ENCODE measurements at regions not wholly inside any gene's neighbourhood (a gene's known extent, or its start where the extent isn't known, plus 50 kb on each side); places are given as distances from the start of the nearest gene placed in this dataset.

- TF ChIP-seq KIAA2018 (CRISPR knock-in tag; IDR thresholded peaks at IDR 0.05; ENCODE audit: borderline replicate concordance) (no peak), NR2F1 (CRISPR knock-in tag; IDR thresholded peaks at IDR 0.05) (no peak), KAT7 (CRISPR knock-in tag; IDR thresholded peaks at IDR 0.05; ENCODE audit: borderline replicate concordance) (no peak), RELA (CRISPR knock-in tag; IDR thresholded peaks at IDR 0.05) (no peak), PAF1 (CRISPR knock-in tag; IDR thresholded peaks at IDR 0.05) (no peak), ELF1 (CRISPR knock-in tag; IDR thresholded peaks at IDR 0.05) (no peak), ZBTB25 (CRISPR knock-in tag; IDR thresholded peaks at IDR 0.05) (no peak), HIVEP1 (CRISPR knock-in tag; IDR thresholded peaks at IDR 0.05) (no peak), RBM39 (IDR thresholded peaks at IDR 0.05; ENCODE audit: low read depth, low read length, poor library complexity, severe bottlenecking) (no peak), ZNF503 (CRISPR knock-in tag; IDR thresholded peaks at IDR 0.05) (0 out of 2 replicates have a peak, but pooled peaks have one; percentile 28), CEBPB (IDR thresholded peaks at IDR 0.05; ENCODE audit: borderline replicate concordance, low read depth, low read length) (no peak), IRF1 (CRISPR knock-in tag; IDR thresholded peaks at IDR 0.05; ENCODE audit: low read depth) (no peak), MED8 (CRISPR knock-in tag; IDR thresholded peaks at IDR 0.05; ENCODE audit: insufficient replicate concordance) (no peak), HNF4G (IDR thresholded peaks at IDR 0.05; ENCODE audit: borderline replicate concordance, low read depth, low read length) (peak; percentile 84), HNF4G (CRISPR knock-in tag; IDR thresholded peaks at IDR 0.05; ENCODE audit: borderline replicate concordance, low read depth) (peak; percentile 36; the same call in 1 of the 2 replicates), GZF1 (CRISPR knock-in tag; IDR thresholded peaks at IDR 0.05) (no peak), HOMEZ (CRISPR knock-in tag; IDR thresholded peaks at IDR 0.05; ENCODE audit: low read depth) (0 out of 2 replicates have a peak, but pooled peaks have one; percentile 20)
Observed at GRCh38 chr1:116316373-116316772, 56.7 kb upstream of the ATP1A1 start (continued).
